HEK293T (cell line): ENCODE measurements at regions not wholly inside any gene's neighbourhood (a gene's known extent, or its start where the extent isn't known, plus 50 kb on each side); places are given as distances from the start of the nearest gene placed in this dataset.
A peak's percentile ranks its signal among the peaks of the same experiment; 100 is the strongest.

Experiments
- CTCF ChIA-PET: fragments of 350-600 bp; formaldehyde crosslinking; extraction: SDS; loops from one replicate; lab custom pipeline; 2021; ENCODE audit warnings: antibody characterized with exemption, inconsistent platforms; lab: Yijun Ruan, JAX
- POLR2A ChIA-PET: fragments of 350-600 bp; formaldehyde crosslinking; extraction: SDS; loops from one replicate; lab custom pipeline; 2020; ENCODE audit warnings: antibody characterized with exemption, inconsistent platforms; lab: Yijun Ruan, JAX
- DNase-seq: peaks from one replicate; pipeline ENCODE4 v3.0.0; 2012; ENCODE audit warnings: mixed read lengths; ENCODE audit errors: extremely low spot score
- ARNT ChIP-seq: fragments of 450-650 bp; IDR thresholded peaks from 2 replicates; pipeline ENCODE4 v1.6.1; 2017; ENCODE audit warnings: mild to moderate bottlenecking
- BHLHE40 ChIP-seq: fragments of 450-650 bp; IDR thresholded peaks from 2 replicates; pipeline ENCODE4 v1.6.1; 2016; ENCODE audit warnings: mild to moderate bottlenecking, moderate library complexity, borderline replicate concordance
- CTBP1 ChIP-seq: fragments of 450-650 bp; IDR thresholded peaks from 2 replicates; pipeline ENCODE4 v1.6.1; 2016; ENCODE audit warnings: borderline replicate concordance
- ELF4 ChIP-seq: fragments of 450-650 bp; IDR thresholded peaks from 2 replicates; pipeline ENCODE4 v1.6.1; 2017; ENCODE audit warnings: antibody characterized with exemption
- FOXA1 ChIP-seq: fragments of 450-650 bp; IDR thresholded peaks from 2 replicates; pipeline ENCODE4 v1.6.1; 2016; ENCODE audit warnings: mild to moderate bottlenecking
- FOXK2 ChIP-seq: fragments of 450-650 bp; IDR thresholded peaks from 2 replicates; pipeline ENCODE4 v1.6.1; 2016; ENCODE audit warnings: mild to moderate bottlenecking
- FOXM1 ChIP-seq: fragments of 450-650 bp; IDR thresholded peaks from 2 replicates; pipeline ENCODE4 v1.6.1; 2017; ENCODE audit warnings: mild to moderate bottlenecking, borderline replicate concordance
- HDGF ChIP-seq: fragments of 450-650 bp; IDR thresholded peaks from 2 replicates; pipeline ENCODE4 v1.6.1; 2017; ENCODE audit warnings: antibody characterized with exemption, borderline replicate concordance
- L3MBTL2 ChIP-seq: fragments of 450-650 bp; conservative IDR thresholded peaks from 2 replicates; pipeline ENCODE4 v1.6.1; 2016; ENCODE audit warnings: mild to moderate bottlenecking
- LEF1 ChIP-seq: fragments of 450-650 bp; IDR thresholded peaks from 2 replicates; pipeline ENCODE4 v1.6.1; 2017; ENCODE audit warnings: mild to moderate bottlenecking, borderline replicate concordance
- NFRKB ChIP-seq: fragments of 450-650 bp; IDR thresholded peaks from 2 replicates; pipeline ENCODE4 v1.6.1; 2016; ENCODE audit warnings: mild to moderate bottlenecking, moderate library complexity
- PKNOX1 ChIP-seq: fragments of 450-650 bp; IDR thresholded peaks from 2 replicates; pipeline ENCODE4 v1.6.1; 2016
- SP1 ChIP-seq: fragments of 450-650 bp; IDR thresholded peaks from 2 replicates; pipeline ENCODE4 v1.6.1; 2017
- SUZ12 ChIP-seq: fragments of 450-650 bp; IDR thresholded peaks from 2 replicates; pipeline ENCODE4 v1.6.1; 2016; ENCODE audit warnings: mild to moderate bottlenecking
- TARDBP ChIP-seq: fragments of 450-650 bp; IDR thresholded peaks from 2 replicates; pipeline ENCODE4 v1.6.1; 2016
- ZNF384 ChIP-seq: fragments of 450-650 bp; IDR thresholded peaks from 2 replicates; pipeline ENCODE4 v1.6.1; 2016

- CTCF ChIA-PET: interaction anchor here (0.7 kb wide), 1 partner anchor 239 kb away, joined by 3 read pairs; no protein-coding TSS in a partner anchor
Measured at GRCh38 chr11:19313140-19313539, 72.4 kb upstream of the E2F8 start.

GRCh38 chr11:19311308-19312030 lies 70.7 kb upstream of the E2F8 start:
- POLR2A ChIA-PET: no interaction called here
- peak; percentile 73 for DNase-seq
- CTCF ChIA-PET: interaction anchor here (0.9 kb wide), 1 partner anchor 17 kb away, joined by 3 read pairs; no protein-coding TSS in a partner anchor
- TF ChIP-seq FOXK2: no peak
- TF ChIP-seq ZNF384: no peak
- TF ChIP-seq FOXA1: no peak
- no peak for TF ChIP-seq BHLHE40
- TF ChIP-seq TARDBP: no peak
- no peak for TF ChIP-seq LEF1
- TF ChIP-seq FOXM1: no peak
- TF ChIP-seq ARNT: no peak
- TF ChIP-seq SP1: no peak
- TF ChIP-seq L3MBTL2: no peak
- TF ChIP-seq SUZ12: no peak
- no peak for TF ChIP-seq CTBP1
- no peak for TF ChIP-seq ELF4
- TF ChIP-seq NFRKB: no peak

More at GRCh38 chr11:19313140-19313539, 72.4 kb upstream of the E2F8 start:
- TF ChIP-seq L3MBTL2 (no peak), HDGF (no peak), ELF4 (no peak), ZNF384 (no peak), SUZ12 (no peak)
- POLR2A ChIA-PET: no interaction called here
- DNase-seq: no peak

- CTCF ChIA-PET: no interaction called here
- TF ChIP-seq ARNT (no peak), ELF4 (no peak), HDGF (no peak), L3MBTL2 (no peak), SUZ12 (no peak), LEF1 (no peak), TARDBP (no peak), CTBP1 (no peak), FOXK2 (no peak), BHLHE40 (no peak), PKNOX1 (no peak), ZNF384 (no peak), SP1 (no peak), FOXM1 (no peak), NFRKB (no peak)
- no peak for DNase-seq
- POLR2A ChIA-PET: no interaction called here
Measured at GRCh38 chr11:19307498-19307897, 66.8 kb upstream of the E2F8 start.

GRCh38 chr11:19306179-19306944 lies 65.6 kb upstream of the E2F8 start:
- ChIA-PET CTCF (interaction anchor here (0.7 kb wide), 1 partner anchor 449 kb away, joined by 3 read pairs; no protein-coding TSS in a partner anchor), POLR2A (no interaction called here)
- TF ChIP-seq ELF4: no peak
- no peak for TF ChIP-seq L3MBTL2
- no peak for TF ChIP-seq TARDBP
- no peak for TF ChIP-seq SUZ12
- TF ChIP-seq HDGF: no peak
- TF ChIP-seq FOXM1: no peak
- TF ChIP-seq CTBP1: no peak
- no peak for TF ChIP-seq BHLHE40
- no peak for TF ChIP-seq NFRKB
- TF ChIP-seq ARNT: no peak
- TF ChIP-seq FOXA1: no peak
- no peak for TF ChIP-seq FOXK2
- TF ChIP-seq LEF1: no peak
- no peak for TF ChIP-seq SP1
- no peak for TF ChIP-seq PKNOX1
- no peak for TF ChIP-seq ZNF384
- no peak for DNase-seq

GRCh38 chr11:19301361-19301760 lies 60.6 kb upstream of the E2F8 start:
- ChIA-PET CTCF (no interaction called here), POLR2A (no interaction called here)
- no peak for DNase-seq
- no peak for TF ChIP-seq FOXM1
- TF ChIP-seq PKNOX1: no peak
- no peak for TF ChIP-seq FOXK2
- no peak for TF ChIP-seq ARNT
- no peak for TF ChIP-seq BHLHE40
- no peak for TF ChIP-seq TARDBP
- TF ChIP-seq LEF1: no peak
- no peak for TF ChIP-seq CTBP1
- TF ChIP-seq FOXA1: no peak
- TF ChIP-seq ZNF384: no peak
- no peak for TF ChIP-seq NFRKB
- TF ChIP-seq SUZ12: no peak
- no peak for TF ChIP-seq L3MBTL2
- TF ChIP-seq ELF4: no peak
- no peak for TF ChIP-seq SP1
- TF ChIP-seq HDGF: no peak
